ENCODE measurements at regions not wholly inside any gene's neighbourhood (a gene's known extent, or its start where the extent isn't known, plus 50 kb on each side); places are given as distances from the start of the nearest gene placed in this dataset.

- DNase-seq (ENCODE audit: low read depth): no peak
- TF ChIP-seq CTCF (IDR thresholded peaks at IDR 0.05; ENCODE audit: low read depth, low read length, missing control alignments): no peak
Observed at GRCh38 chr2:47999512-47999911, 93.2 kb upstream of the FBXO11 start.

DNA sequence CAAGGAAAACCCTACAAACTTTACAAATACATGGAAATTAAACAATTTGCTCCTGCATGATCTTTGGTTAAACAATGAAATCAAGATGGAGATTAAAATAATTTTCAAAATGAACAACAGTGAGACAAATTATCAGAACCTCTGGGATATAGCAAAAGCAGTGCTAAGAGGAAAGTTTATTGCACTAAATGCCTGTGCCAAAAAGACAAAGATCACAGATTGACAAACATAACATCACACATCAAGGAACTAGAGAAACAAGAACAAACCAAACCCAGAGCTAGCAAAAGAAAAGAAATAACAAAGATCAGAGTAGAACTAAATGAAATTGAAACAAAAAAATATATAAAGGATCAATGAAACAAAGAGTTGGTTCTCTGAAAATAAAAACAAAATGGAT, 95.2 kb upstream of the FBXO11 start:
- no peak for TF ChIP-seq CTCF (IDR thresholded peaks at IDR 0.05; ENCODE audit: low read depth, low read length, missing control alignments)
- no peak for DNase-seq (ENCODE audit: low read depth)
- H3K4me3 ChIP-seq (ENCODE audit: low read depth, low read length): no peak overlapping the region

More at GRCh38 chr2:47999512-47999911, 93.2 kb upstream of the FBXO11 start:
- no peak overlapping the region for H3K4me3 ChIP-seq (ENCODE audit: low read depth, low read length)

- DNase-seq (ENCODE audit: low read depth): no peak
- no peak for TF ChIP-seq CTCF (IDR thresholded peaks at IDR 0.05; ENCODE audit: low read depth, low read length, missing control alignments)
Observed at GRCh38 chr2:48006094-48006493, 99.8 kb upstream of the FBXO11 start.

GRCh38 chr2:48007699-48008268, 101.5 kb upstream of the FBXO11 start:
- DNase-seq (ENCODE audit: low read depth): no peak
- H3K4me3 ChIP-seq (ENCODE audit: low read depth, low read length): no peak overlapping the region
- TF ChIP-seq CTCF (IDR thresholded peaks at IDR 0.05; ENCODE audit: low read depth, low read length, missing control alignments): no peak

More at GRCh38 chr2:48006094-48006493, 99.8 kb upstream of the FBXO11 start:
- H3K4me3 ChIP-seq (ENCODE audit: low read depth, low read length): no peak overlapping the region

GRCh38 chr2:48009256-48009655, 103.0 kb upstream of the FBXO11 start:
- no peak for DNase-seq (ENCODE audit: low read depth)
- no peak for TF ChIP-seq CTCF (IDR thresholded peaks at IDR 0.05; ENCODE audit: low read depth, low read length, missing control alignments)
- H3K4me3 ChIP-seq (ENCODE audit: low read depth, low read length): no peak overlapping the region

GRCh38 chr2:48015421-48015820, 109.1 kb upstream of the FBXO11 start:
- H3K4me3 ChIP-seq (ENCODE audit: low read depth, low read length): no peak overlapping the region
- no peak for DNase-seq (ENCODE audit: low read depth)
- no peak for TF ChIP-seq CTCF (IDR thresholded peaks at IDR 0.05; ENCODE audit: low read depth, low read length, missing control alignments)
